CD14-positive monocyte (primary cell): ENCODE measurements at regions not wholly inside any gene's neighbourhood (a gene's known extent, or its start where the extent isn't known, plus 50 kb on each side); places are given as distances from the start of the nearest gene placed in this dataset.

Source experiments
- DNase-seq, 3 donors: peaks; one replicate each; pipeline ENCODE4 v3.0.0-alpha.2; 2011 to 2022
- H2AFZ ChIP-seq: 2 replicates; pipeline ENCODE4 v1.6.0; 2012; ENCODE audit warnings: mild to moderate bottlenecking, low read depth, low read length, inconsistent platforms; ENCODE audit not compliant: insufficient read depth, poor library complexity, severe bottlenecking
- H3K27ac ChIP-seq, 2 donors: 1 replicate in 1 of 2; 2 replicates in 1 of 2; pipeline ENCODE4 v1.5.1; 2012 to 2013; ENCODE audit warnings: low read length in 2 of 2, control low read depth in 1 of 2, inconsistent platforms in 1 of 2, low read depth in 1 of 2, mild to moderate bottlenecking in 1 of 2
- H3K27me3 ChIP-seq, 2 donors: one replicate each; pipeline versions ENCODE4 v1.6.0 to v1.6.1; 2011 to 2013; ENCODE audit warnings: low read length in 2 of 2; ENCODE audit not compliant: control insufficient read depth in 2 of 2, insufficient read depth in 2 of 2
- H3K36me3 ChIP-seq, 2 donors: replicated peaks in 1 of 2; 1 replicate in 1 of 2; 2 replicates in 1 of 2; pipeline versions ENCODE4 v1.5.1 to v1.6.1; 2012 to 2013; ENCODE audit warnings: low read length in 2 of 2, control low read depth in 1 of 2, inconsistent platforms in 1 of 2, mild to moderate bottlenecking in 1 of 2; ENCODE audit not compliant: insufficient read depth in 2 of 2, control insufficient read depth in 1 of 2
- H3K4me1 ChIP-seq, 2 donors: 1 replicate in 1 of 2; 2 replicates in 1 of 2; pipeline versions ENCODE4 v1.5.1 to v1.6.1; 2012 to 2013; ENCODE audit warnings: low read length in 2 of 2, control low read depth in 1 of 2, inconsistent platforms in 1 of 2, mild to moderate bottlenecking in 1 of 2, moderate library complexity in 1 of 2; ENCODE audit not compliant: insufficient read depth in 2 of 2, control insufficient read depth in 1 of 2
- H3K4me2 ChIP-seq: replicated peaks from 2 replicates; pipeline ENCODE3; 2012; ENCODE audit warnings: low read length, moderate library complexity, mild to moderate bottlenecking; ENCODE audit not compliant: poor library complexity, severe bottlenecking; ENCODE audit errors: extremely low read depth
- H3K4me3 ChIP-seq, 3 experiments: fragments of 200-600 bp in 1 of 3; sonication (generic) in 1 of 3; replicated peaks in 1 of 3; 1 replicate in 2 of 3; 2 replicates in 1 of 3; pipeline ENCODE4 v1.5.1; 2011 to 2013; ENCODE audit warnings: low read length in 3 of 3, mild to moderate bottlenecking in 3 of 3, control low read depth in 2 of 3, low read depth in 2 of 3, inconsistent platforms in 1 of 3, moderate library complexity in 1 of 3
- H3K79me2 ChIP-seq: 2 replicates; pipeline ENCODE4 v1.6.0; 2012; ENCODE audit warnings: mild to moderate bottlenecking, control low read depth, inconsistent platforms, low read length, moderate library complexity; ENCODE audit not compliant: insufficient read depth
- H3K9ac ChIP-seq: 2 replicates; pipeline ENCODE4 v1.6.0; 2017; ENCODE audit warnings: low read length, mild to moderate bottlenecking; ENCODE audit not compliant: insufficient read depth, poor library complexity, severe bottlenecking
- H3K9me3 ChIP-seq, 2 donors: replicated peaks in 1 of 2; 1 replicate in 1 of 2; 2 replicates in 1 of 2; pipeline versions ENCODE4 v1.5.1 to v1.6.1; 2012 to 2013; ENCODE audit warnings: low read length in 2 of 2, control low read depth in 1 of 2; ENCODE audit not compliant: control insufficient read depth in 1 of 2, insufficient read depth in 1 of 2
- H4K20me1 ChIP-seq: 2 replicates; pipeline ENCODE4 v1.6.0; 2012; ENCODE audit warnings: mild to moderate bottlenecking, low read length, control low read depth, moderate library complexity; ENCODE audit not compliant: insufficient read depth
- H3K27ac Mint-ChIP-seq, 7 donors: one replicate each; pipeline ENCODE4 v1.8.0; 2020; ENCODE audit warnings: mild to moderate bottlenecking in 7 of 7, mixed read lengths in 7 of 7, moderate library complexity in 6 of 7, inconsistent platforms in 2 of 7
- H3K27me3 Mint-ChIP-seq, 3 donors: one replicate each; pipeline ENCODE4 v1.8.0; 2021 to 2022; ENCODE audit warnings: low read depth in 3 of 3, mild to moderate bottlenecking in 3 of 3, mixed read lengths in 3 of 3, moderate library complexity in 3 of 3, inconsistent platforms in 1 of 3
- H3K36me3 Mint-ChIP-seq, 2 donors: one replicate each; pipeline ENCODE4 v1.8.0; 2020; ENCODE audit warnings: mixed read lengths in 2 of 2, inconsistent platforms in 1 of 2, mild to moderate bottlenecking in 1 of 2
- H3K4me1 Mint-ChIP-seq: one replicate; pipeline ENCODE4 v1.8.0; 2020; ENCODE audit warnings: mild to moderate bottlenecking, mixed read lengths
- H3K4me3 Mint-ChIP-seq, 2 donors: one replicate each; pipeline ENCODE4 v1.8.0; 2020; ENCODE audit warnings: mild to moderate bottlenecking in 2 of 2, mixed read lengths in 2 of 2, moderate library complexity in 1 of 2
- H3K9me3 Mint-ChIP-seq, 7 donors: one replicate each; pipeline ENCODE4 v1.8.0; 2020 to 2022; ENCODE audit warnings: mixed read lengths in 7 of 7, mild to moderate bottlenecking in 6 of 7, moderate library complexity in 6 of 7, inconsistent platforms in 2 of 7
- CTCF ChIP-seq: fragments of 200-600 bp; IDR thresholded peaks from one replicate; pipeline ENCODE4 v1.8.0; 2022; ENCODE audit warnings: antibody characterized with exemption, mild to moderate bottlenecking
- WGBS: methylation state at CpG from one replicate; pipeline ENCODE4 v1.1.5; 2013; ENCODE audit warnings: missing lambda C conversion rate; ENCODE audit not compliant: insufficient coverage; 5-methylcytosine and 5-hydroxymethylcytosine counted together
- intact Hi-C, 2 donors: fragments of 100-400 bp; cut with micrococcal nuclease; formaldehyde crosslinking; loops; one replicate each; pipeline versions ENCODE4 v1.15.0 to v1.15.1; 2023

- no peak overlapping the region for H3K27ac ChIP-seq
- no peaks in the 10 kb centered on the region for H3K27me3 ChIP-seq
- peaks cover 0 to 3% (median 1%) of the 10 kb centered on the region in 7 donors for H3K9me3 Mint-ChIP-seq
- no peaks in the 10 kb centered on the region for H3K4me1 Mint-ChIP-seq
- H2AFZ ChIP-seq: no peak overlapping the region
- no peaks in the 10 kb centered on the region for H3K36me3 Mint-ChIP-seq
- no peaks in the 10 kb centered on the region for H3K36me3 ChIP-seq
- no peaks in the 10 kb centered on the region for H3K79me2 ChIP-seq
- no peak for TF ChIP-seq CTCF
- H3K9ac ChIP-seq: no peak overlapping the region
- H3K4me2 ChIP-seq: no peak overlapping the region
- no peak overlapping the region for H3K27ac Mint-ChIP-seq
- no peak for DNase-seq
- no peaks in the 10 kb centered on the region for H4K20me1 ChIP-seq
- no peak overlapping the region for H3K4me3 Mint-ChIP-seq
- peaks cover 0 to 2% (median 2%) of the 10 kb centered on the region in 3 donors for H3K27me3 Mint-ChIP-seq
- WGBS: no CpG with 5 or more reads among the region's 2 CpGs
- intact Hi-C loops: no loop called here
- H3K4me3 ChIP-seq: no peak overlapping the region
- H3K4me1 ChIP-seq: no peaks in the 10 kb centered on the region
- H3K9me3 ChIP-seq: no peaks in the 10 kb centered on the region
Observed at GRCh38 chr9:7607421-7607820, 192.2 kb downstream of the DMAC1 start.

GRCh38 chr9:7606591-7606990, 193.0 kb downstream of the DMAC1 start:
- H3K27ac Mint-ChIP-seq: no peak overlapping the region
- H3K4me2 ChIP-seq: no peak overlapping the region

More at GRCh38 chr9:7606591-7606990, 193.0 kb downstream of the DMAC1 start:
- H3K79me2 ChIP-seq: no peaks in the 10 kb centered on the region
- WGBS: no CpG with 5 or more reads among the region's 1 CpG
- no peaks in the 10 kb centered on the region for H3K9me3 ChIP-seq
- H3K27me3 ChIP-seq: no peaks in the 10 kb centered on the region
- Mint-ChIP-seq H3K36me3 (no peaks in the 10 kb centered on the region), H3K9me3 (peaks cover 0 to 3% (median 1%) of the 10 kb centered on the region in 7 donors), H3K4me3 (no peak overlapping the region), H3K27me3 (peaks cover 0 to 5% (median 2%) of the 10 kb centered on the region in 3 donors), H3K4me1 (no peaks in the 10 kb centered on the region)
- H3K27ac ChIP-seq: no peak overlapping the region
- TF ChIP-seq CTCF: no peak
- no peak overlapping the region for H3K4me3 ChIP-seq
- no peaks in the 10 kb centered on the region for H4K20me1 ChIP-seq
- H3K36me3 ChIP-seq: no peaks in the 10 kb centered on the region
- H3K4me1 ChIP-seq: no peaks in the 10 kb centered on the region
- intact Hi-C loops: no loop called here
- no peak overlapping the region for H2AFZ ChIP-seq
- no peak overlapping the region for H3K9ac ChIP-seq
- no peak for DNase-seq
